ENCODE measurements at regions not wholly inside any gene's neighbourhood (a gene's known extent, or its start where the extent isn't known, plus 50 kb on each side); places are given as distances from the start of the nearest gene placed in this dataset.

DNA sequence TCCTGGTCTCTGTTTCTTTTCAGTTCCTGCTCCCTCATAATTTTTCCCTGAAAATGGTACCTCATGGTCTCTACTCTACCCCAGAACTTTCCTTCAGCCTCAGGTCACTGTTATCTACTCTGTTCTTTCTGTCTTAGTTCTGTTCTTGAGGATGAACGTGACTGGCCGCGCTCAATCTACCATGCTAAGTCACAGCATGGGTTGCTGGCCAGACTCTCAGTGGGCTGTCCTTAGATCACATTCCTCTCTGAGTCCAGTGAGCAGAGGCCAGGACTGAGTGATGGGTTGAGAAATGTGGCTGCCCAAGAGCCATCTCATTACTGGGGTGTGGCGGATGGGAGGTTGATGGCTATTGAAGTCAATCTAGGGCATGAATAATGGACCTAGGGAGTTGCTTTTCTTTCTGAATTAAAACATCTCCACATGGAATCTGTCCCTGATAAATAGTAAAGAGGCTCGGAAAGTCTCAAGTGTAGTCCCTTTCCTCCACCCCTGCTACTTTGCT lies 164.0 kb upstream of the DTNBP1 start (continued):
- TF ChIP-seq, protein P1, sequence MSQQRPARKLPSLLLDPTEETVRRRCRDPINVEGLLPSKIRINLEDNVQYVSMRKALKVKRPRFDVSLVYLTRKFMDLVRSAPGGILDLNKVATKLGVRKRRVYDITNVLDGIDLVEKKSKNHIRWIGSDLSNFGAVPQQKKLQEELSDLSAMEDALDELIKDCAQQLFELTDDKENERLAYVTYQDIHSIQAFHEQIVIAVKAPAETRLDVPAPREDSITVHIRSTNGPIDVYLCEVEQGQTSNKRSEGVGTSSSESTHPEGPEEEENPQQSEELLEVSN (IDR thresholded peaks at IDR 0.05; ENCODE audit: borderline replicate concordance, low read depth) = no peak
- TF ChIP-seq CEBPB (IDR thresholded peaks at IDR 0.05) = no peak

DNA sequence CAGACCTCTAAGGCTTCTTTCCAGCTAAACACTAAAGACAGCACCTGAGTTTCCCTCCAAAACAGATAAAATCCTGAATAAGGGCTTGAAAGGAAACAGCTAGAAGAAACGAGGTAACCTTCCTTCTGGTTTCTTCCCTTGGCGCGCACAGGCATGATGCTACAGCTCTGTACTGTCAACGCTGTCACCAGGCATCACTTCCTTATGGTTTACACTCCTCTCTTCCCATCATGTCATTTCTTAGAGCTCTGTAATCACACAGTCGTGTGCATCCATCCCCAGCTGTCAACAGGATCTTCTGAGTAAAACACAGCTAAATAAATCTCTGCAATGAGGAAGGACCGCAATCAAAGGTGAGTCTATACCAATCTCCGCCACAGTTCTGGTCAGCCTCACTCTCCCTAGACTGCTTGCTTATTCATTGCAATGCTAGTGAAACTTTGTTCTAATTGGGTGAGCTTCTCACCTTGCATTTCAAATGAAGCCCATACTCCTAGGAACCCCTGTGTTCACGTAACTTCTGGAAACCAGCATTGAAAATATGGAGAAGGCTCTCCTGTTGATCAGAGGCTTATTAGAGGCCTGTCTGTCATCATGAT lies 162.6 kb upstream of the DTNBP1 start:
- Histone ChIP-seq H3K4me2 (no peak overlapping the region), H3K4me1 (no peaks in the 10 kb centered on the region), H3K27ac (no peak overlapping the region), H3K9me3 (no peaks in the 10 kb centered on the region), H3K4me3 (no peak overlapping the region)
- TF ChIP-seq, protein P2, sequence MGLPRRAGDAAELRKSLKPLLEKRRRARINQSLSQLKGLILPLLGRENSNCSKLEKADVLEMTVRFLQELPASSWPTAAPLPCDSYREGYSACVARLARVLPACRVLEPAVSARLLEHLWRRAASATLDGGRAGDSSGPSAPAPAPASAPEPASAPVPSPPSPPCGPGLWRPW (IDR thresholded peaks at IDR 0.05) = no peak
- TF ChIP-seq POLR2AphosphoS2 (conservative IDR thresholded peaks at IDR 0.05; ENCODE audit: low read length) = no peak
- no peak for TF ChIP-seq NPAS2 (CRISPR knock-in tag; IDR thresholded peaks at IDR 0.05; ENCODE audit: borderline replicate concordance)
- no peak for TF ChIP-seq NFE2L2 (conservative IDR thresholded peaks at IDR 0.05; ENCODE audit: low read length)
- ChIA-PET POLR2A (no interaction called here), CTCF (no interaction called here)
- WGBS (ENCODE audit: missing lambda C conversion rate) = 55% methylated on average over 8 of the region's 8 CpGs
- FAIRE-seq (no peak), DNase-seq (ENCODE audit: low read depth in 1 of 2, low spot score in 1 of 2) (no peak), ATAC-seq (no peak)

DNA sequence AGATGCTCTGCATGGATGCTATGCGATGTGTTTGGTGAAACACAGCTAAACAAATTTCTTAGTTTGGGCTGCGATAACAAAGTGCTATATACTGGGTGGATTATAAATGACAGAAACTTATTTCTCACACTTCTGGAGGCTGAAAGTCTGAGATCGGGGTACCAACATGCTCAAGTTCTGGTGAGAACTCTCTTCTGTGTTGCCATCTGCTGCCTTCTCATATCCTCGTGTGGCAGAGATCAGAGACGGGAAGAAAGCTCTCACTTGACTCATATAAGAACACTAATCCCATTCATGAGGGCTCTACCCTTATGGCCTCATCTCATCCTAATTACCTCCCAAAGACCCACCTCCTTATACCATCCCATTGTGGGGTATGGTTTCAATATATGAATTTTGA lies 162.0 kb upstream of the DTNBP1 start:
- Histone ChIP-seq H3K4me3 (no peak overlapping the region), H3K4me2 (no peak overlapping the region), H3K27ac (no peak overlapping the region), H3K4me1 (no peaks in the 10 kb centered on the region), H3K9me3 (no peaks in the 10 kb centered on the region)
- CTCF ChIA-PET = interaction anchor here (0.7 kb wide), 1 partner anchor 391 kb away, joined by 3 read pairs; no protein-coding TSS in a partner anchor
- DNase-seq (ENCODE audit: low read depth in 1 of 2, low spot score in 1 of 2) = no peak
- TF ChIP-seq TP53 (CRISPR knock-in tag; IDR thresholded peaks at IDR 0.05) (no peak), CBX2 (IDR thresholded peaks at IDR 0.05; ENCODE audit: borderline replicate concordance, low read depth) (no peak)
- TF ChIP-seq, protein P3, sequence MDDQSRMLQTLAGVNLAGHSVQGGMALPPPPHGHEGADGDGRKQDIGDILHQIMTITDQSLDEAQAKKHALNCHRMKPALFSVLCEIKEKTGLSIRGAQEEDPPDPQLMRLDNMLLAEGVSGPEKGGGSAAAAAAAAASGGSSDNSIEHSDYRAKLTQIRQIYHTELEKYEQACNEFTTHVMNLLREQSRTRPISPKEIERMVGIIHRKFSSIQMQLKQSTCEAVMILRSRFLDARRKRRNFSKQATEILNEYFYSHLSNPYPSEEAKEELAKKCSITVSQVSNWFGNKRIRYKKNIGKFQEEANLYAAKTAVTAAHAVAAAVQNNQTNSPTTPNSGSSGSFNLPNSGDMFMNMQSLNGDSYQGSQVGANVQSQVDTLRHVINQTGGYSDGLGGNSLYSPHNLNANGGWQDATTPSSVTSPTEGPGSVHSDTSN (IDR thresholded peaks at IDR 0.05) = no peak
- TF ChIP-seq, protein P4, sequence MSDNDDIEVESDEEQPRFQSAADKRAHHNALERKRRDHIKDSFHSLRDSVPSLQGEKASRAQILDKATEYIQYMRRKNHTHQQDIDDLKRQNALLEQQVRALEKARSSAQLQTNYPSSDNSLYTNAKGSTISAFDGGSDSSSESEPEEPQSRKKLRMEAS (IDR thresholded peaks at IDR 0.05) = no peak
- POLR2A ChIA-PET = no interaction called here
- ATAC-seq = no peak
- 30% methylated on average over 5 of the region's 5 CpGs for WGBS (ENCODE audit: missing lambda C conversion rate)
- FAIRE-seq = no peak

DNA sequence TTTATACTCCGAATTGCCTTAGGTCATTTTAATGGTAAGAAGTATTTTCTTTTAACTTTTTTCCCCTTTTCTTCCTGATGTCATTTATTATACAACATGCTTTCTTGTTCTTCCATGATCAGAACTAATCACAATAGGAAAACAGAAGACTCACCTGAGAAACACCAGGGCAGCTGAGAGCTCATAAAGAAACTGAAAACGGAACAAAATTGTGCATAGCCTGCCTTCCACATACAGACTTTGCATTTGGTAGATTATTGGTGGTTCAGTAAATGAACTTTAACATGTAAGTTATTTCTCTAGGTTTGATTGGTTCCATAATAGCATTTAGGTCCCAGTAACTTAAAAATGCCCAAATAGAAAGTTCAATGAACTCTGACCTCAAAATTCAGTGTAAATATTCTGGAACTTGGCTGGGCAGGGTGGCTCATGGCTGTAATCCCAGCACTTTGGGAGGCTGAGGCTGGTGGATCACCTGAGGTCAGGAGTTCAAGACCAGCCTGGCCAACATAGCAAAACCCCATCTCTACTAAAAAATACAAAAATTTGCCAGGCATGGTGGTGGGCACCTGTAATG lies 161.1 kb upstream of the DTNBP1 start:
- TF ChIP-seq ZC3H11A (IDR thresholded peaks at IDR 0.05) (no peak), NR3C1 (IDR thresholded peaks at IDR 0.05) (no peak), EP300 (IDR thresholded peaks at IDR 0.05) (no peak), GATA3 (IDR thresholded peaks at IDR 0.05; ENCODE audit: borderline replicate concordance) (no peak), HEYL (CRISPR knock-in tag; IDR thresholded peaks at IDR 0.05) (no peak), KDM5A (IDR thresholded peaks at IDR 0.05) (no peak)
- TF ChIP-seq, protein P3 (IDR thresholded peaks at IDR 0.05) = no peak
- Histone ChIP-seq H3K4me2 (no peak overlapping the region), H3K4me3 (no peak overlapping the region), H3K27ac (no peak overlapping the region), H3K9me3 (no peaks in the 10 kb centered on the region), H3K4me1 (no peaks in the 10 kb centered on the region)
- CTCF ChIA-PET = no interaction called here
- FAIRE-seq = no peak
- WGBS (ENCODE audit: missing lambda C conversion rate) = 10% methylated on average over 2 of the region's 2 CpGs
- DNase-seq (ENCODE audit: low read depth in 1 of 2, low spot score in 1 of 2) = no peak
- POLR2A ChIA-PET = no interaction called here
- no peak for ATAC-seq

All from A549 (cell line).